NOMO-1 treated with DMSO at 0.1 percent for 48 hours (cell line): ENCODE measurements at regions not wholly inside any gene's neighbourhood (a gene's known extent, or its start where the extent isn't known, plus 50 kb on each side); places are given as distances from the start of the nearest gene placed in this dataset.
"Not testable (repeated sequence)": the region's sequence is repeated elsewhere in the genome, so short reads cannot be mapped to it uniquely, and the experiment has no call there.

Experiments
- DNase-seq: peaks from one replicate; lab custom pipeline; 2025; ENCODE audit not compliant: unreplicated experiment; lab: John Stamatoyannopoulos, UW

GRCh38 chr5:118554241-118554640, 434.1 kb downstream of the DTWD2 start:
- DNase-seq: no peak

GRCh38 chr5:118553662-118554061, 434.7 kb downstream of the DTWD2 start:
- DNase-seq: no peak

GRCh38 chr5:118552731-118553360, 435.5 kb downstream of the DTWD2 start:
- no peak for DNase-seq

- DNase-seq: no peak
Measured at GRCh38 chr5:118552146-118552545, 436.2 kb downstream of the DTWD2 start.

GRCh38 chr5:118551716-118552115, 436.6 kb downstream of the DTWD2 start:
- DNase-seq: no peak

GRCh38 chr5:118551031-118551430, 437.3 kb downstream of the DTWD2 start:
- no peak for DNase-seq

- DNase-seq: peak; percentile 30
Measured at GRCh38 chr5:118548761-118549720, 439.3 kb downstream of the DTWD2 start.

GRCh38 chr5:118545470-118545869, 442.9 kb downstream of the DTWD2 start:
- DNase-seq: no peak

GRCh38 chr5:118544887-118545449, 443.4 kb downstream of the DTWD2 start:
- peak; percentile 14 for DNase-seq

- no peak for DNase-seq
Measured at GRCh38 chr5:118533923-118534322, 454.4 kb downstream of the DTWD2 start.

GRCh38 chr5:118533156-118533555, 455.2 kb downstream of the DTWD2 start:
- DNase-seq: no peak

GRCh38 chr5:118531276-118531675, 457.1 kb downstream of the DTWD2 start:
- DNase-seq: no peak

GRCh38 chr5:118529361-118530144, 458.8 kb downstream of the DTWD2 start:
- no peak for DNase-seq

- no peak for DNase-seq
Measured at GRCh38 chr5:118522626-118523025, 465.7 kb downstream of the DTWD2 start.

- no peak for DNase-seq
Measured at GRCh38 chr5:118520771-118521415, 467.5 kb downstream of the DTWD2 start.

- no peak for DNase-seq
Measured at GRCh38 chr5:118519466-118519865, 468.9 kb downstream of the DTWD2 start.

- no peak for DNase-seq
Measured at GRCh38 chr5:118518720-118519119, 469.6 kb downstream of the DTWD2 start.

GRCh38 chr5:118511846-118512245, 476.5 kb downstream of the DTWD2 start:
- DNase-seq: no peak

- no peak for DNase-seq
Measured at GRCh38 chr5:118506217-118506852, 482.0 kb downstream of the DTWD2 start.

- DNase-seq: not testable (repeated sequence)
Measured at GRCh38 chr5:118502232-118502631, 486.1 kb downstream of the DTWD2 start.
